A549 (cell line): ENCODE measurements at regions not wholly inside any gene's neighbourhood (a gene's known extent, or its start where the extent isn't known, plus 50 kb on each side); places are given as distances from the start of the nearest gene placed in this dataset.

ENCODE experiments used
- ATAC-seq, 2 experiments: fragments of 200-7000 bp in 1 of 2; fragments of >200 bp in 1 of 2; cut with Nextera tagmentation in 1 of 2; cut with Tn5 transposase in 1 of 2; 3 replicates each; pipeline versions ENCODE4 v1.8.0 to v1.9.1; 2018 to 2020; ENCODE audit warnings: mild to moderate bottlenecking in 1 of 2, moderate library complexity in 1 of 2
- CTCF ChIA-PET: fragments of 300-600 bp; sonication (Branson Sonifier 250); formaldehyde crosslinking; extraction: SDS; loops from one replicate; lab custom pipeline; 2021; ENCODE audit warnings: antibody characterized with exemption, inconsistent platforms; lab: Yijun Ruan, JAX
- POLR2A ChIA-PET: fragments of 350-600 bp; formaldehyde crosslinking; extraction: SDS; loops from one replicate; lab custom pipeline; 2021; ENCODE audit warnings: antibody characterized with exemption, inconsistent platforms; lab: Yijun Ruan, JAX
- DNase-seq, 2 experiments: peaks; one replicate each; pipeline versions ENCODE4 v3.0.0 to v3.0.0-alpha.2; 2011 to 2016; ENCODE audit warnings: low read depth in 1 of 2, low spot score in 1 of 2
- FAIRE-seq: peaks from 2 replicates; lab custom pipeline; 2011; peaks lifted over from hg19 to GRCh38; lab: Jason Lieb, UNC
- H3K27ac ChIP-seq, 2 experiments: fragments of >200 bp; sonication (Bioruptor Twin); formaldehyde crosslinking; 3 replicates each; pipeline ENCODE4 v1.5.1; 2016 to 2017
- H3K4me1 ChIP-seq: fragments of >200 bp; sonication (Bioruptor Twin); formaldehyde crosslinking; 3 replicates; pipeline ENCODE4 v1.6.1; 2016
- H3K4me2 ChIP-seq: fragments of >200 bp; sonication (Bioruptor Twin); formaldehyde crosslinking; 3 replicates; pipeline ENCODE4 v1.6.1; 2016
- H3K4me3 ChIP-seq: fragments of >200 bp; sonication (Bioruptor Twin); formaldehyde crosslinking; 3 replicates; pipeline ENCODE4 v1.5.1; 2016
- H3K9me3 ChIP-seq: fragments of >200 bp; sonication (Bioruptor Twin); formaldehyde crosslinking; 3 replicates; pipeline ENCODE4 v1.6.1; 2016
- BHLHE40 ChIP-seq: IDR thresholded peaks from 2 replicates; pipeline ENCODE4 v1.6.1; 2012; ENCODE audit warnings: low read depth, low read length, inconsistent platforms
- CBX2 ChIP-seq: fragments of 200-600 bp; sonication (generic); IDR thresholded peaks from 2 replicates; pipeline ENCODE4 v1.6.1; 2016; ENCODE audit warnings: low read depth, mild to moderate bottlenecking, borderline replicate concordance
- CHD4 ChIP-seq: fragments of 200-600 bp; sonication (generic); IDR thresholded peaks from 2 replicates; pipeline ENCODE4 v1.6.1; 2016; ENCODE audit warnings: antibody characterized with exemption, mild to moderate bottlenecking, borderline replicate concordance
- EHF ChIP-seq: fragments of 250-450 bp; sonication (Bioruptor Pico); IDR thresholded peaks from 2 replicates; pipeline ENCODE4 v1.5.0; 2020; ENCODE audit warnings: mild to moderate bottlenecking
- EHMT2 ChIP-seq: fragments of 200-600 bp; sonication (generic); IDR thresholded peaks from 2 replicates; pipeline ENCODE4 v1.6.1; 2016; ENCODE audit warnings: antibody characterized with exemption, low read depth, mild to moderate bottlenecking, moderate library complexity
- ELK1 ChIP-seq: fragments of 150-350 bp; IDR thresholded peaks from 2 replicates; pipeline ENCODE4 v1.6.1; 2014; ENCODE audit warnings: low read depth, mild to moderate bottlenecking, low read length
- FOSB ChIP-seq: fragments of 250-450 bp; sonication (Bioruptor Pico); IDR thresholded peaks from 2 replicates; pipeline ENCODE4 v1.5.0; 2020; ENCODE audit warnings: mild to moderate bottlenecking, moderate library complexity
- GATA3 ChIP-seq: IDR thresholded peaks from 2 replicates; pipeline ENCODE4 v1.6.1; 2012; ENCODE audit warnings: borderline replicate concordance
- HES2 ChIP-seq: fragments of >200 bp; sonication (Bioruptor Twin); formaldehyde crosslinking; IDR thresholded peaks from 2 replicates; pipeline ENCODE4 v1.6.1; 2016
- HOXB13 ChIP-seq: fragments of 250-450 bp; sonication (Bioruptor Pico); IDR thresholded peaks from 2 replicates; pipeline ENCODE4 v1.5.0; 2020; ENCODE audit warnings: low read depth, mild to moderate bottlenecking, moderate library complexity
- HOXB5 ChIP-seq: fragments of 250-450 bp; sonication (Bioruptor Pico); IDR thresholded peaks from 2 replicates; pipeline ENCODE4 v1.5.0; 2020; ENCODE audit warnings: mild to moderate bottlenecking, moderate library complexity
- KDM1A ChIP-seq: fragments of 200-600 bp; sonication (generic); IDR thresholded peaks from 2 replicates; pipeline ENCODE4 v1.6.1; 2016; ENCODE audit warnings: low read depth, mild to moderate bottlenecking
- KDM5A ChIP-seq: fragments of 200-600 bp; sonication (generic); IDR thresholded peaks from 2 replicates; pipeline ENCODE4 v1.6.1; 2016; ENCODE audit warnings: antibody characterized with exemption, mild to moderate bottlenecking
- MYC ChIP-seq: IDR thresholded peaks from 2 replicates; pipeline ENCODE4 v1.6.1; 2012; ENCODE audit warnings: mild to moderate bottlenecking, inconsistent platforms, low read length, improper control_type of control experiment, borderline replicate concordance
- NFE2L2 ChIP-seq: fragments of 150-350 bp; conservative IDR thresholded peaks from 2 replicates; pipeline ENCODE4 v1.6.1; 2014; ENCODE audit warnings: low read length
- POLR2A ChIP-seq: IDR thresholded peaks from 2 replicates; pipeline ENCODE4 v1.6.1; 2012; ENCODE audit warnings: mild to moderate bottlenecking, low read length
- SMC3 ChIP-seq: fragments of >200 bp; sonication (Bioruptor Twin); formaldehyde crosslinking; IDR thresholded peaks from 3 replicates; pipeline ENCODE4 v1.6.1; 2018; ENCODE audit warnings: inconsistent platforms
- ZFP36 ChIP-seq: fragments of 450-650 bp; IDR thresholded peaks from 2 replicates; pipeline ENCODE4 v1.6.1; 2014; ENCODE audit warnings: borderline replicate concordance; ENCODE audit not compliant: partially characterized antibody
- WGBS: methylation state at CpG from one replicate; pipeline ENCODE4 v1.1.6; 2017; ENCODE audit errors: missing lambda C conversion rate; 5-methylcytosine and 5-hydroxymethylcytosine counted together
- TF ChIP-seq, protein P1 (sequence below): fragments of 200-600 bp; sonication (generic); IDR thresholded peaks from 2 replicates; pipeline ENCODE4 v1.6.1; 2016; ENCODE audit warnings: antibody characterized with exemption, mild to moderate bottlenecking, moderate library complexity
- TF ChIP-seq, protein P2 (sequence below): fragments of 450-650 bp; IDR thresholded peaks from 2 replicates; pipeline ENCODE4 v1.6.1; 2014; ENCODE audit warnings: antibody characterized with exemption

DNA sequence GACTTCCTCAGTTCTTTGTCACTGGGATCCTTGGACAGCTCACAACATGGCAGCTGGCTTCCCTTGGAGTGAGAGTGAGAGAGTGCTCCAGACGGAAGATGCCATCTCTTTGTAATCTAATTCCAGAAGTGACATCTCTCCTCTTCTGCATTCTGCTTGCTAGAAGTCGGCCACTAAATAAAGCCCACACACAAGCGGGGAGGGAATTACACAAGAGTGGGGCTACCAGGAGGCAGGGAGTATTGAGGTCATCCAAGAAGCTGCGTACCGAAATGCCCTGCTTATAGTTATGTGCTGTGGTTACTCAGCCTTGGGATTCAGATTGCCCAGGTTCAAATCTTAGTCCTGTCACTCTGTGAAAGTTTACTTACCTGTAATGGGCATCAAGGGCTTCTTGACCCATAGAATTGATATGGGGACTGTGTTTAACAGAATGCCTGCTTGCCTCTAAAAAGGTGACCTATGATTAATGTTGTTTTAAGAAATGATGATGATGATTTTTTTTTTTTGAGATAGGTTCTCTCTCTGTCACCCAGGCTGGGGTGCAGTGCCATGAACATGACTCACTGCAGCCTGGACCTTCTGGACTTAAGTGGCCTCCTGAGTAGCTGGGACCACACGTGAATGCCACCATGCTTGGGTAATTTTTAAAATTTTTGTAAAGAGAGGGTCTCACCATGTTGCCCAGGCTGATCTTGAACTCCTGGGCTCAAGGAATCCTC is 120.9 kb upstream of the HS3ST2 start:
- no peaks in the 10 kb centered on the region for H3K4me1 ChIP-seq
- FAIRE-seq (no peak), ATAC-seq (no peak), DNase-seq (no peak)
- H3K4me2 ChIP-seq: no peak overlapping the region
- ChIA-PET POLR2A (no interaction called here), CTCF (interaction anchor here (1.1 kb wide), 1 partner anchor 1036 kb away, joined by 3 read pairs; no protein-coding TSS in a partner anchor)
- no peak overlapping the region for H3K4me3 ChIP-seq
- TF ChIP-seq KDM5A (no peak), MYC (no peak)
- H3K9me3 ChIP-seq: no peaks in the 10 kb centered on the region
- H3K27ac ChIP-seq: no peak overlapping the region
- 29% methylated on average over 6 of the region's 6 CpGs for WGBS

DNA sequence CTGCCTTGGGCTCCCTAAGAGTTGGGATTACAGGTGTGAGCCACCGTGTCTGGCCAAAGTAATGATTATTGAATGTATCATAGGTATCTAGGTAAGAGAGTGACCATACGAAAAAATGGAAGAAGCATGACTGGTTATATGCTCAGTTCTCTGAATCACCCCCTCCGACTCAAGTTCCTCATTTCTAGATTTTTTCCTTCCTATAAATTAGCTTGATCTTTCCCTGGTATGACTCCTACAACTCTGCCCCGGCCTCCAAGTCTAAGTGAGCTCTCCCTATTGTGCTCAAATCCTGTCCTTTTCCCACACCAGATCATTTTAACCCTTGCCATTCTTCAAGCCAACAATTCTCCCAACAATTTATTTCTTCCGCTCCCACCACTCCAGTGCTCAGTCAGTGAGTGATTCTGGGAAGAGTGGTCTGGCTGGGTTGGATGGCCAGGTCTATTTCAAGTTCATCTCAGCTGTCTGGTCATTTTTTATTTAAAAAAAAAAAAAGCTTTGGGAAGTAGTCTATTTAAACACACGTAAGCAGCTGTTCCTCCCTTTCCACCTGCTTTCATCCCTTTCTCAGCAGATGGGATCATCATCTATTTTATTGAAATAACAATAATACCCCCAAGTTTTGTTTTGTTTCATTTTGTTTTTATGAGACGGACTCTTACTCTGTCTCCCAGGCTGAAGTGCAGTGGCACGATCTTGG is 120.2 kb upstream of the HS3ST2 start:
- POLR2A ChIA-PET: no interaction called here
- no peaks in the 10 kb centered on the region for H3K9me3 ChIP-seq
- no peaks in the 10 kb centered on the region for H3K4me1 ChIP-seq
- ATAC-seq (no peak), FAIRE-seq (no peak), DNase-seq (no peak)
- no peak overlapping the region for H3K27ac ChIP-seq
- 17% methylated on average over 8 of the region's 8 CpGs for WGBS
- CTCF ChIA-PET: no interaction called here
- no peak overlapping the region for H3K4me3 ChIP-seq
- no peak overlapping the region for H3K4me2 ChIP-seq
- TF ChIP-seq EHF (no peak), CBX2 (no peak), GATA3 (no peak), POLR2A (no peak), HOXB13 (CRISPR knock-in tag) (no peak), HES2 (no peak), EHMT2 (no peak), KDM1A (no peak), CHD4 (no peak), ELK1 (no peak), FOSB (CRISPR knock-in tag) (no peak), ZFP36 (no peak), BHLHE40 (no peak), NFE2L2 (no peak), HOXB5 (CRISPR knock-in tag) (no peak), KDM5A (no peak), SMC3 (no peak)
- TF ChIP-seq, protein P1, sequence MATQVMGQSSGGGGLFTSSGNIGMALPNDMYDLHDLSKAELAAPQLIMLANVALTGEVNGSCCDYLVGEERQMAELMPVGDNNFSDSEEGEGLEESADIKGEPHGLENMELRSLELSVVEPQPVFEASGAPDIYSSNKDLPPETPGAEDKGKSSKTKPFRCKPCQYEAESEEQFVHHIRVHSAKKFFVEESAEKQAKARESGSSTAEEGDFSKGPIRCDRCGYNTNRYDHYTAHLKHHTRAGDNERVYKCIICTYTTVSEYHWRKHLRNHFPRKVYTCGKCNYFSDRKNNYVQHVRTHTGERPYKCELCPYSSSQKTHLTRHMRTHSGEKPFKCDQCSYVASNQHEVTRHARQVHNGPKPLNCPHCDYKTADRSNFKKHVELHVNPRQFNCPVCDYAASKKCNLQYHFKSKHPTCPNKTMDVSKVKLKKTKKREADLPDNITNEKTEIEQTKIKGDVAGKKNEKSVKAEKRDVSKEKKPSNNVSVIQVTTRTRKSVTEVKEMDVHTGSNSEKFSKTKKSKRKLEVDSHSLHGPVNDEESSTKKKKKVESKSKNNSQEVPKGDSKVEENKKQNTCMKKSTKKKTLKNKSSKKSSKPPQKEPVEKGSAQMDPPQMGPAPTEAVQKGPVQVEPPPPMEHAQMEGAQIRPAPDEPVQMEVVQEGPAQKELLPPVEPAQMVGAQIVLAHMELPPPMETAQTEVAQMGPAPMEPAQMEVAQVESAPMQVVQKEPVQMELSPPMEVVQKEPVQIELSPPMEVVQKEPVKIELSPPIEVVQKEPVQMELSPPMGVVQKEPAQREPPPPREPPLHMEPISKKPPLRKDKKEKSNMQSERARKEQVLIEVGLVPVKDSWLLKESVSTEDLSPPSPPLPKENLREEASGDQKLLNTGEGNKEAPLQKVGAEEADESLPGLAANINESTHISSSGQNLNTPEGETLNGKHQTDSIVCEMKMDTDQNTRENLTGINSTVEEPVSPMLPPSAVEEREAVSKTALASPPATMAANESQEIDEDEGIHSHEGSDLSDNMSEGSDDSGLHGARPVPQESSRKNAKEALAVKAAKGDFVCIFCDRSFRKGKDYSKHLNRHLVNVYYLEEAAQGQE: no peak
- TF ChIP-seq, protein P2, sequence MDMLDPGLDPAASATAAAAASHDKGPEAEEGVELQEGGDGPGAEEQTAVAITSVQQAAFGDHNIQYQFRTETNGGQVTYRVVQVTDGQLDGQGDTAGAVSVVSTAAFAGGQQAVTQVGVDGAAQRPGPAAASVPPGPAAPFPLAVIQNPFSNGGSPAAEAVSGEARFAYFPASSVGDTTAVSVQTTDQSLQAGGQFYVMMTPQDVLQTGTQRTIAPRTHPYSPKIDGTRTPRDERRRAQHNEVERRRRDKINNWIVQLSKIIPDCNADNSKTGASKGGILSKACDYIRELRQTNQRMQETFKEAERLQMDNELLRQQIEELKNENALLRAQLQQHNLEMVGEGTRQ: no peak
- TF ChIP-seq, all 56 proteins: peak for 0
